OCI-LY3 (cell line): ENCODE measurements at regions not wholly inside any gene's neighbourhood (a gene's known extent, or its start where the extent isn't known, plus 50 kb on each side); places are given as distances from the start of the nearest gene placed in this dataset.

Experiments used
- H2AFZ ChIP-seq: fragments of 200-600, 300-600 bp; shearing (Covaris generic); 2 replicates; pipeline ENCODE4 v1.6.0; 2014; ENCODE audit warnings: antibody characterized with exemption, low read depth, low read length
- H3K27ac ChIP-seq: fragments of 200-600, 300-600 bp; sonication (generic); 2 replicates; pipeline ENCODE4 v1.5.1; 2014; ENCODE audit warnings: mild to moderate bottlenecking, low read length, moderate library complexity, mixed read lengths
- H3K27me3 ChIP-seq: fragments of 200-600, 300-600 bp; sonication (generic); 2 replicates; pipeline ENCODE4 v1.6.1; 2014; ENCODE audit warnings: low read depth, low read length, mixed read lengths
- H3K36me3 ChIP-seq: fragments of 200-600, 300-600 bp; sonication (generic); replicated peaks from 2 replicates; pipeline ENCODE3; 2014; ENCODE audit warnings: low read depth, low read length, mixed read lengths
- H3K4me1 ChIP-seq: fragments of 300-600, 200-600 bp; sonication (generic); 2 replicates; pipeline ENCODE4 v1.6.1; 2014; ENCODE audit warnings: low read length, mixed read lengths
- H3K4me2 ChIP-seq: fragments of 200-600, 300-600 bp; sonication (generic); 2 replicates; pipeline ENCODE4 v1.6.1; 2014; ENCODE audit warnings: low read length, mixed read lengths
- H3K4me3 ChIP-seq: fragments of 300-600, 200-600 bp; sonication (generic); 2 replicates; pipeline ENCODE4 v1.5.1; 2014; ENCODE audit warnings: antibody characterized with exemption, mild to moderate bottlenecking, low read length, moderate library complexity
- H3K79me2 ChIP-seq: fragments of 300-600, 200-600 bp; shearing (Covaris generic); 2 replicates; pipeline ENCODE4 v1.6.1; 2014; ENCODE audit warnings: mild to moderate bottlenecking, low read length, mixed read lengths
- H3K9ac ChIP-seq: fragments of 300-600, 200-600 bp; shearing (Covaris generic); 2 replicates; pipeline ENCODE4 v1.6.0; 2014; ENCODE audit warnings: mild to moderate bottlenecking, low read length, moderate library complexity
- H3K9me3 ChIP-seq: fragments of 200-600, 300-600 bp; shearing (Covaris generic); 2 replicates; pipeline ENCODE4 v1.6.1; 2014; ENCODE audit warnings: low read length, mixed read lengths; ENCODE audit not compliant: insufficient read depth
- H4K20me1 ChIP-seq: fragments of 200-600, 300-600 bp; sonication (generic); 2 replicates; pipeline ENCODE4 v1.6.1; 2016; ENCODE audit warnings: low read length, mixed read lengths; ENCODE audit not compliant: insufficient read depth
- EZH2phosphoT487 ChIP-seq: fragments of 200-600 bp; shearing (Covaris generic); IDR thresholded peaks from 2 replicates; pipeline ENCODE4 v1.6.1; 2018; ENCODE audit warnings: antibody characterized with exemption, mixed run types, low read depth
- TF ChIP-seq, protein P1 (sequence below): fragments of 200-600, 300-600 bp; sonication (generic); IDR thresholded peaks from 2 replicates; pipeline ENCODE4 v1.5.1; 2014; ENCODE audit warnings: antibody characterized with exemption, low read length, low read depth

DNA sequence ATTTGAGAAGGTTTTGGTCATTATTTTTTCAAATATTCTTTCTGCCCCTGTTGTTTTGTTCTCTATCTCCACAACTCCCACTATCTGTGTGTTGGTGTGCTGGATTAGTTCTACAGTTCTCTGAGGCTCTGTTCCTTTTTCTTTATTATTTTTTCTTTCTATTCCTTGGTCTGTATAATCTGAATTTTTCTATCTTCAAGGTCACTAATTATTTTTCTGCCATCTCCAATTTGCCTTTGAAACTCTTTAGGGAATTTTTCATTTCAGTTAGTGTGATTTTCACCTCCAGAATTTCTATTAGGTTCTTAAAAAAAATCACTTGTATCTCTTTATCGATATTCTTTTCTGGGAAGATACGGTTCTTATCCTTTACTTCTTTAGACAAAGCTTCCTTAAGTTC, 82.1 kb upstream of the GGTLC1 start:
- Histone ChIP-seq H3K27ac (no peak overlapping the region), H4K20me1 (no peaks in the 10 kb centered on the region), H3K27me3 (peaks cover 40% of the 10 kb centered on the region), H3K4me3 (no peak overlapping the region), H3K79me2 (no peaks in the 10 kb centered on the region), H3K36me3 (no peaks in the 10 kb centered on the region), H3K9ac (no peak overlapping the region), H2AFZ (no peak overlapping the region), H3K4me1 (no peaks in the 10 kb centered on the region; the same call in 1 of the 2 replicates), H3K4me2 (no peak overlapping the region), H3K9me3 (peaks cover 9% of the 10 kb centered on the region; the same call in 1 of the 2 replicates)
- TF ChIP-seq, protein P1, sequence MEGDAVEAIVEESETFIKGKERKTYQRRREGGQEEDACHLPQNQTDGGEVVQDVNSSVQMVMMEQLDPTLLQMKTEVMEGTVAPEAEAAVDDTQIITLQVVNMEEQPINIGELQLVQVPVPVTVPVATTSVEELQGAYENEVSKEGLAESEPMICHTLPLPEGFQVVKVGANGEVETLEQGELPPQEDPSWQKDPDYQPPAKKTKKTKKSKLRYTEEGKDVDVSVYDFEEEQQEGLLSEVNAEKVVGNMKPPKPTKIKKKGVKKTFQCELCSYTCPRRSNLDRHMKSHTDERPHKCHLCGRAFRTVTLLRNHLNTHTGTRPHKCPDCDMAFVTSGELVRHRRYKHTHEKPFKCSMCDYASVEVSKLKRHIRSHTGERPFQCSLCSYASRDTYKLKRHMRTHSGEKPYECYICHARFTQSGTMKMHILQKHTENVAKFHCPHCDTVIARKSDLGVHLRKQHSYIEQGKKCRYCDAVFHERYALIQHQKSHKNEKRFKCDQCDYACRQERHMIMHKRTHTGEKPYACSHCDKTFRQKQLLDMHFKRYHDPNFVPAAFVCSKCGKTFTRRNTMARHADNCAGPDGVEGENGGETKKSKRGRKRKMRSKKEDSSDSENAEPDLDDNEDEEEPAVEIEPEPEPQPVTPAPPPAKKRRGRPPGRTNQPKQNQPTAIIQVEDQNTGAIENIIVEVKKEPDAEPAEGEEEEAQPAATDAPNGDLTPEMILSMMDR = no peak
- no peak for TF ChIP-seq EZH2phosphoT487

DNA sequence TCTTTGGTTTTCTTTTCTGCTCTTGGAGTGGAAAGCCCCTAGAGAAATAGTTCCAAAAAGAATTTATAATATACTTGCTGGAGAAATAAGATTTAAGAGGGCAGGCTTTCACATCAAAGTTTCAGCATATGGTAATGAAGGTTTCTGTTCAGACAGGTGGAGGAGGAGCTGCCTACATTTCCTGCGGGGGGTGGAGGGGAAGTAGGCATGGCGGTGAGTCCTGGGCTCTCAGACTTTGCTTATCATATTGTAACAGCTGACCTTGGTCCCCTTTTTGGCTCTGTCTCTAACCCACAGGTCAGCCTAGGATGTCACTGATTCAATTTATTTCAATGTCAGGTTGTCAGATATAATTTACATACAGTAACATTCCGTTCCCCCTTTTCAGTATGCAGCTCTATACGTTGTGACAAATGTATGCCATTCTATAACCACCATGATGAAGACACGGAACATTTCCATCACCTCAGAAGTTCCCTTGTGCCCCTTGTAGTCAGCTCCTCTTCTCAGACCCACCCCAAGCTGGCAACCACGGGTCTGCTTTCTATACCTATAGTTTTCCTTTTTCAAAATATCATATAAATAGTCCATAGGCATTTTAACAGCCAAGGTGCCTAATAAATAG, 77.6 kb upstream of the GGTLC1 start:
- Histone ChIP-seq H3K27ac (no peak overlapping the region), H3K27me3 (peaks cover 37% of the 10 kb centered on the region), H3K36me3 (no peaks in the 10 kb centered on the region), H3K9me3 (peaks cover 8% of the 10 kb centered on the region; the same call in 1 of the 2 replicates), H3K4me3 (no peak overlapping the region), H3K4me1 (no peaks in the 10 kb centered on the region; the same call in 1 of the 2 replicates), H3K4me2 (peak overlapping the region; percentile 35), H2AFZ (0 out of 2 replicates have a peak overlapping the region, but pooled peaks have one; percentile 11), H3K9ac (no peak overlapping the region), H4K20me1 (no peaks in the 10 kb centered on the region), H3K79me2 (no peaks in the 10 kb centered on the region)
- TF ChIP-seq, protein P1 = no peak
- TF ChIP-seq EZH2phosphoT487 = no peak

- Histone ChIP-seq H3K79me2 (no peaks in the 10 kb centered on the region), H4K20me1 (no peaks in the 10 kb centered on the region), H3K9ac (no peak overlapping the region), H3K4me3 (no peak overlapping the region), H3K27ac (no peak overlapping the region), H2AFZ (no peak overlapping the region), H3K4me2 (no peak overlapping the region), H3K27me3 (peaks cover 37% of the 10 kb centered on the region), H3K36me3 (no peaks in the 10 kb centered on the region), H3K4me1 (no peaks in the 10 kb centered on the region; the same call in 1 of the 2 replicates), H3K9me3 (no peaks in the 10 kb centered on the region)
- TF ChIP-seq EZH2phosphoT487 = no peak
- TF ChIP-seq, protein P1 = no peak
These were observed 76.3 kb upstream of the GGTLC1 start for GRCh38 chr20:24064915-24065314.

- no peak overlapping the region for H3K4me3 ChIP-seq
- H3K79me2 ChIP-seq = no peaks in the 10 kb centered on the region
- no peak overlapping the region for H3K27ac ChIP-seq
These were observed 75.5 kb upstream of the GGTLC1 start for GRCh38 chr20:24064092-24064491.

More at GRCh38 chr20:24064092-24064491, 75.5 kb upstream of the GGTLC1 start:
- TF ChIP-seq, protein P1 = no peak
- TF ChIP-seq EZH2phosphoT487 = no peak
- no peak overlapping the region for H3K4me2 ChIP-seq
- no peak overlapping the region for H2AFZ ChIP-seq
- no peaks in the 10 kb centered on the region; the same call in 1 of the 2 replicates for H3K4me1 ChIP-seq
- H4K20me1 ChIP-seq = no peaks in the 10 kb centered on the region
- H3K36me3 ChIP-seq = no peaks in the 10 kb centered on the region
- H3K27me3 ChIP-seq = peaks cover 37% of the 10 kb centered on the region
- no peaks in the 10 kb centered on the region for H3K9me3 ChIP-seq
- H3K9ac ChIP-seq = no peak overlapping the region
